K562 (cell line): ENCODE measurements at regions not wholly inside any gene's neighbourhood (a gene's known extent, or its start where the extent isn't known, plus 50 kb on each side); places are given as distances from the start of the nearest gene placed in this dataset.

Source experiments
- CBX3 ChIP-seq, 2 experiments: IDR thresholded peaks; 1 replicate in 1 of 2; 2 replicates in 1 of 2; pipeline ENCODE4 v1.6.1; 2012; ENCODE audit warnings: inconsistent platforms in 2 of 2, low read length in 2 of 2, borderline replicate concordance in 1 of 2, control low read depth in 1 of 2
- ETS2 ChIP-seq: IDR thresholded peaks from 2 replicates; pipeline ENCODE4 v1.6.1; 2016; ENCODE audit warnings: borderline replicate concordance, missing genetic modification characterization, mild to moderate bottlenecking, moderate library complexity, missing compliant biosample characterization; ENCODE audit not compliant: poor library complexity, severe bottlenecking
- NFRKB ChIP-seq: fragments of 450-650 bp; IDR thresholded peaks from 2 replicates; pipeline ENCODE4 v1.6.1; 2016; ENCODE audit warnings: low read depth
- NONO ChIP-seq, 2 experiments: fragments of 200-400 bp in 1 of 2; fragments of 450-650 bp in 1 of 2; formaldehyde crosslinking in 1 of 2; IDR thresholded peaks; 2 replicates each; pipeline ENCODE4 v1.6.1; 2017; ENCODE audit warnings: low read depth in 2 of 2, mild to moderate bottlenecking in 2 of 2, moderate library complexity in 2 of 2, low read length in 1 of 2
- NUFIP1 ChIP-seq: fragments of 450-650 bp; IDR thresholded peaks from 2 replicates; pipeline ENCODE4 v1.6.1; 2018; ENCODE audit not compliant: partially characterized antibody
- RCOR1 ChIP-seq, 2 experiments: IDR thresholded peaks; 2 replicates each; pipeline ENCODE4 v1.6.1; 2012; ENCODE audit warnings: low read depth in 2 of 2, low read length in 2 of 2, borderline replicate concordance in 1 of 2, improper control_type of control experiment in 1 of 2
- TAF9B ChIP-seq: fragments of 450-650 bp; IDR thresholded peaks from 2 replicates; pipeline ENCODE4 v1.6.1; 2018; ENCODE audit warnings: mild to moderate bottlenecking; ENCODE audit not compliant: partially characterized antibody
- ZEB2 ChIP-seq: fragments of 450-650 bp; IDR thresholded peaks from 2 replicates; pipeline ENCODE4 v1.6.1; 2016
- TF ChIP-seq, protein P1 (sequence below): fragments of 250-450 bp; sonication (Bioruptor Pico); IDR thresholded peaks from 2 replicates; pipeline ENCODE4 v1.5.0; 2020; ENCODE audit warnings: mild to moderate bottlenecking, borderline replicate concordance
- TF ChIP-seq, protein P2 (sequence below): fragments of 450-650 bp; formaldehyde crosslinking; IDR thresholded peaks from 2 replicates; pipeline ENCODE4 v1.4.0; 2020; ENCODE audit warnings: mild to moderate bottlenecking, moderate library complexity

DNA sequence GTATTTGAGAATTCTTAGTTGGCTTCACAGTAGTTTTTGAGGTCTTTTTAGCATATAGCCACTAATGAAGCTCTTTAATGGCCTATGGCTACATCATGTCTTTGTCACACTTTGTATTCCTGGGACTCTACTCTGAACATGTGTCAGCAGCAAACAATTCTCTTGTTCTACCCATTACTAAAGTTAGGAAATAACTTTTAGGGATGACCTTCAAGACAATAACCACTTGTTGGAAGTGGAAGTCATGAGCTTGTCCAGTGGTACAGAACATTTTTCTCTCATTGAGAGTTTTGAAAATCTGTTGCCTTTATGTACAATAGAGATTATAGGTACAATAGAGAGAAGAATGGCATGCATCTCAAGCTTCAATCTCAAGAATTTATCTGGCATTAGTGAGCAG lies 571.6 kb upstream of the JAG1 start (continued):
- TF ChIP-seq, protein P1, sequence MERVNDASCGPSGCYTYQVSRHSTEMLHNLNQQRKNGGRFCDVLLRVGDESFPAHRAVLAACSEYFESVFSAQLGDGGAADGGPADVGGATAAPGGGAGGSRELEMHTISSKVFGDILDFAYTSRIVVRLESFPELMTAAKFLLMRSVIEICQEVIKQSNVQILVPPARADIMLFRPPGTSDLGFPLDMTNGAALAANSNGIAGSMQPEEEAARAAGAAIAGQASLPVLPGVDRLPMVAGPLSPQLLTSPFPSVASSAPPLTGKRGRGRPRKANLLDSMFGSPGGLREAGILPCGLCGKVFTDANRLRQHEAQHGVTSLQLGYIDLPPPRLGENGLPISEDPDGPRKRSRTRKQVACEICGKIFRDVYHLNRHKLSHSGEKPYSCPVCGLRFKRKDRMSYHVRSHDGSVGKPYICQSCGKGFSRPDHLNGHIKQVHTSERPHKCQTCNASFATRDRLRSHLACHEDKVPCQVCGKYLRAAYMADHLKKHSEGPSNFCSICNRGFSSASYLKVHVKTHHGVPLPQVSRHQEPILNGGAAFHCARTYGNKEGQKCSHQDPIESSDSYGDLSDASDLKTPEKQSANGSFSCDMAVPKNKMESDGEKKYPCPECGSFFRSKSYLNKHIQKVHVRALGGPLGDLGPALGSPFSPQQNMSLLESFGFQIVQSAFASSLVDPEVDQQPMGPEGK (CRISPR knock-in tag): no peak
- TF ChIP-seq NONO (IDR thresholded peaks at IDR 0.05; ENCODE audit: low read depth in 2 of 2, low read length in 1 of 2): no peak
- TF ChIP-seq CBX3 (IDR thresholded peaks at IDR 0.05; ENCODE audit: borderline replicate concordance in 1 of 2, low read length in 2 of 2): no peak
- no peak for TF ChIP-seq ZEB2
- TF ChIP-seq RCOR1 (IDR thresholded peaks at IDR 0.05; ENCODE audit: borderline replicate concordance in 1 of 2, low read depth in 2 of 2, low read length in 2 of 2): no peak
- TF ChIP-seq, protein P2, sequence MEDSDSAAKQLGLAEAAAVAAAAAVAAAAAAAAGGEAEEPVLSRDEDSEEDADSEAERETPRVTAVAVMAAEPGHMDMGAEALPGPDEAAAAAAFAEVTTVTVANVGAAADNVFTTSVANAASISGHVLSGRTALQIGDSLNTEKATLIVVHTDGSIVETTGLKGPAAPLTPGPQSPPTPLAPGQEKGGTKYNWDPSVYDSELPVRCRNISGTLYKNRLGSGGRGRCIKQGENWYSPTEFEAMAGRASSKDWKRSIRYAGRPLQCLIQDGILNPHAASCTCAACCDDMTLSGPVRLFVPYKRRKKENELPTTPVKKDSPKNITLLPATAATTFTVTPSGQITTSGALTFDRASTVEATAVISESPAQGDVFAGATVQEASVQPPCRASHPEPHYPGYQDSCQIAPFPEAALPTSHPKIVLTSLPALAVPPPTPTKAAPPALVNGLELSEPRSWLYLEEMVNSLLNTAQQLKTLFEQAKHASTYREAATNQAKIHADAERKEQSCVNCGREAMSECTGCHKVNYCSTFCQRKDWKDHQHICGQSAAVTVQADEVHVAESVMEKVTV (CRISPR knock-in tag): no peak
- TF ChIP-seq NUFIP1: no peak
- TF ChIP-seq ETS2 (tag): no peak
- no peak for TF ChIP-seq TAF9B
- TF ChIP-seq NFRKB: no peak
